CD4-positive, alpha-beta T cell treated with Interleukin-6 for 4 hours (primary cell): ENCODE measurements at regions not wholly inside any gene's neighbourhood (a gene's known extent, or its start where the extent isn't known, plus 50 kb on each side); places are given as distances from the start of the nearest gene placed in this dataset.
"Not testable (repeated sequence)": the region's sequence is repeated elsewhere in the genome, so short reads cannot be mapped to it uniquely, and the experiment has no call there.

Experiments
- DNase-seq: peaks from one replicate; pipeline ENCODE4 v3.0.0-alpha.2; 2020; ENCODE audit warnings: mixed read lengths

DNA sequence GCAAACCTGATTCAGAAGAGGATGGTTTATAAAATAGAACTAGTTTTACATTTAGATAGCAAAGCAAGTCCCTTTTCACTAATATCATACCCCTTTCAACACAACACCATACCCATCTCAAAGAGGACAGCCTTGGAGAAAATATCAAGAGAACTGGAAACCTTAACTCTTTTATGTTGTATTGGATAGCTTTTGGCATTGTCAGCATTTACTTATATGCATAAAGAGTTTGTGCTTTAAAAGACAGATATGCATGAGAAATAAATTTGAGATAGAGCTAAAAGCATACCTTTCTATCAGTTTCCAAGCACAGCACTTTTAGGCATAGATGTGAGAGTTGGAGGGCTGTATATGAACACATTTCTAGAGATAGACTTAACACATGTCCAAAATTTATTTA lies 799.3 kb upstream of the ACO1 start:
- DNase-seq, result no peak

DNA sequence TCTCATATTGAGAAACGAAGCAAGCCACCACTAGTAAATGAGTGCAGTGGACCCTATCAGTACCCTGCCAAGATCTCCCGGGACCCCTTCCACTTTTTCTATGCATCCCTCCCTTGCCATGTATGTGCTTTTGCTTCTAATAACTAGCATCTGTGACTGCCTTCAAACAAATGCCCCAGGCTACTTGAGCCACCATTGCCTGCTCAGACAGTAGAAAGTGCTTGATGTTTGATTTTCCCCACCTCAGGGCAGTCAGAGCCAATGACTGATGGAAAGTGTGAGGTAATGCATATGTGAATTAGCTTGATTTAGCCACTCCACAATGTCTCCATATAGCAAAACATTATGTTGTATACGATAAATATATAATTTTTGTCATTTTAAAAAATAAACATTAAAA lies 797.3 kb upstream of the ACO1 start:
- DNase-seq, result no peak

DNA sequence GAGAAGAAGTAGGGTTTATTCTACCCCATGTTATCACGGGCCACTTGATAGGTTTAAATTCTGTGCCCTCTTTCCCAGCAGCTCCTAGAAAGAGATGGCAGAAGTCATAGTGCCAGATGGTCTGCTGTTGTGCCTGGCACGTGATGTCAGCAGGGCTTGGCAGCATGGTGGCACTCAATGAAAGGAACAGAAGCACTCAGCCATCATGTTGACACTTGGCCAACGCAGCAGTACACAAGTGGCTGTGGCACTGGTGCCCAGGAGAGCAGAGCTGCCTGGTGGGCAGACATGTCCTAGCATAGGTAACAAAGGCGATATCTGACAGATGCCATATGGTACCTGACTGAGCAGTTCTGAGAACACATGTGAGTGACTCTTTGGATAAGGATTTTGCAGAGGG lies 796.4 kb upstream of the ACO1 start:
- no peak for DNase-seq

DNA sequence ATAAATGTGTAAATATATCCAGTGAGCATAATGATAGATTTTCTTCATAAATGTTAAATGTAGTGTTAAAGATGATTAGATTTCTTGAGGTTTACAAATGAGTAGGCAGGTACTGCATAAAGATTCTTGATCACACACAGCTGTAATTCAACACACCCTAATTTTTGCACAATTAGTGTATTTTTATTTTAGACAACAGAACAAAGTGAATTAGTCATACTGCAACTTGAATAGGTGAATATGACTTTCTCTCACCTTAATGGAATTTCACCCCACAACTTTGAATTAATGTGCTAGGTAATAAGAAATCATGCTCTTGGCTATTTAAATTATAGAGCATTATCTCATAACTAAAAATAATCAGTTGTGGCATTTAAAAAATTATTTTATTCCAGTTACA lies 795.7 kb upstream of the ACO1 start:
- no peak for DNase-seq

DNA sequence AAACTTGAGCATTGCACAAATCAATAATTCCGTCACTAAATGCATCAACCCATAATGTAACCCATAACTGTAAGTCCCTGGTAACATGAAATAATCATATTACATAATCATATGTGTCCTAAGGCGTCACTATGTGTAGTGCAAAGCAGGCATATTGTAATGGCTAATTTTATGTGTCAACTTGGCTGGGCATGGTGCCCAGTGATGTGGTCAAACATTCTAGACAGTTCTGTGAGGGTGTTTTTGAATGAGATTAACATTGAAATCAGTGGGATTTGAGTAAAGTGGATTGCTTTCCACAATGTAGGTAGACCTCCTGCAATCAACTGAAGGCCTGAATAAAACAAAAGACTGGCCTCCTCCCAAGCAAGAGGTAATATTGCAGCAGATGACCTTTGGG lies 794.4 kb upstream of the ACO1 start:
- no peak for DNase-seq

DNA sequence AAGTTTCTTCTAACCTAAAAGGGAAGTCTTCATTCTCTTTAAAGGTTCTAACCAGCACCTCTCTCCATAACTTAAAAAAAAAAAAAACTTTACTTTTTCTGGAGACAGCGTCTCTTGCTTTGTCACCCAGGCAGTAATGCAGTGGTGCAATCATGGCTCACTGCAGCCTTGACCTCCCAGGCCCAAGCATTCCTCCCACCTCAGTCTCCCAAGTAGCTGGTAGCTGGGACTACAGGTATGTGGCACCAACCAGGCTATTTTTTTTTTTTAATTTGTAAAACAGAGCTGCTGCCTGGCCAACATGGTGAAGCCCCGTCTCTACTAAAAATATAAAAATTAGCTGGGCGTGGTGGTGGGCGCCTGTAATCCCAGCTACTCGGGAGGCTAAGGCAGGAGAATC lies 787.4 kb upstream of the ACO1 start:
- not testable (repeated sequence) for DNase-seq

DNA sequence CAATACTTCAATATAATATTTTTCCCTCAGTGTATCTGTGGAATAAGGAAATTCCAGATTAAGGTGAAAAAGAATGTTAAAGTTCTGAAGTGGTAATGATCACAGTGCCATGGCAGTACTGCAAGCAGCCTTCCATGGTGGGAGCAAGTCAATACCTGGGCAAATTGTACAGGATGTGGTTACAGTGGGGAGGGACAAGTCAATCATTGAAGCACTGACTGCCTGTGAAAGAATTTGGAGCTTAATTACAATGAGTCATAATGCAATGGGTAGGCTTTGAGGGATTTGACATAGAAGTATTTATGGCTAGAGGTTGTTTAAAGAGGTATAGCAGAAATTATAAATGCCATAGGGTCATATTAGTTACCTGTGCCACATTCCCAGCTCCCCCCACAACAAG lies 786.5 kb upstream of the ACO1 start:
- no peak for DNase-seq

DNA sequence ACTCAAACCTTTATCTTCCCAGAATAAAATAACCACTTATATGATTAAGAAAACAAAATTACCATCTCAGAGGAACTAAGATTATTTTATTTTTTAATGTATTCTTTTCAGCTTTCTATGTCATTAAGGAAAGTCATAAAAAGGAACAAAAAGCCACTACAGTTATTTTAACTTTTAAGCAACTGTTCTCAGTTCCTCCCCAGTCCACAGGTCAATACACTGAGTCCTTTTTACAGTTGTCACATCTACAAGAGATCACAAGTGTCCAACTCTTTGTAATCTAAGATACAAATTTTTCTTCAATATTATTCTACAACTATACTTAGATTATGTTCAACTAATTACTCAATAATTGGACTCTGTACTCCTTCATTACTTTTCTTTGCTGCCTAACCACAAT lies 782.8 kb upstream of the ACO1 start:
- DNase-seq, result no peak

DNA sequence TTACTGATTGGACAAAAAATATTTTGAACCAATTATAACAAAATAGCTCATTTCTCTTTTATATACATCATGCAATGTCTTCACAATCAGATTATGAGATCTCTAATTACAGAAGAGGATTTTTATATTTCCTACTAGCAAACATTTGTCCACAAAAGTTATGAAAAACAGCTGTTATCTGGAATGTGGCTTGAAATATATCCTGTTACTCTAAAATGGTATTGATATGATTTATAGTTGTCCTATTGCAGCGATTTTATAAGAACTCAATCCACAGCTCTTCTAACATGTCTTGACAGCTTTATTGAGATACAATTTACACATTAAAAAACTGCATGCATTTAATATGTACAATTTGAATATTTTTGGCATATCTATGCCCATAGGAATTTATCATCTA lies 779.9 kb upstream of the ACO1 start:
- no peak for DNase-seq

DNA sequence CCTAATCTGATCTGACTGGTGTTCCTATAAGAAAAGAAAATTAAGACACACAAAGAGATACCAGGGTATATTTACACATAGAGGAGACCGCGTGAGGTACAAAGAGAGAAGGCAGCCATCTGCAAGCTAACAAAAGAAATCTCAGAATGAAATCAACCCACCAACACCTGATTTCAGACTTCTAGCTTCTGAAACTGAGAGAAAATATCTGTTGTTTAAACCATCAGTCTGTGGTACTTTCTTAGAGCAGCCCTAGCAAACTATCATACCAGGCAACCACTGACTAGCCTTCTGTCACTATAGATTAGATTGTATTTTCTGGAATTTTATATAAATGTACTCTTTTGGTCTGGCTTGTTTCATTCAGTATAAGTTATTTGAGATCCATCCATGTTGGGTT lies 779.3 kb upstream of the ACO1 start:
- no peak for DNase-seq

DNA sequence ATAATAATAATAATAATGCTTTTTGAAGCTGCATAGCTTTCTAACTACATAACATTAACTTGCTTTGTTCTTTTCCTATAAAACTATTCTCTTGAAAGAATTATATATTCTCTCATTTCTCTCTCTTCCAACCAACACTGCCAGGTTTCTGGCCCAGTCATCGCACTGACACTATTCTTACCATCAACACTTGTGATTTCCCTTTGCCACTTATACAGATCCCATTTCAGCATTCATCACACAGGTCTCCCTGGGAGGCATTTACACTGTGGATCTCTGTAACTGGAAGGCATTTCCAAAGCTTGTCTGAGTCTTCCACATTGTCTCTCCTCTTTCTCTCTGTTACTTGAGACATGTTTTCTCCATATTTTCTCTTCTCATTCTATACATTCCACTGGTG lies 777.8 kb upstream of the ACO1 start:
- no peak for DNase-seq

DNA sequence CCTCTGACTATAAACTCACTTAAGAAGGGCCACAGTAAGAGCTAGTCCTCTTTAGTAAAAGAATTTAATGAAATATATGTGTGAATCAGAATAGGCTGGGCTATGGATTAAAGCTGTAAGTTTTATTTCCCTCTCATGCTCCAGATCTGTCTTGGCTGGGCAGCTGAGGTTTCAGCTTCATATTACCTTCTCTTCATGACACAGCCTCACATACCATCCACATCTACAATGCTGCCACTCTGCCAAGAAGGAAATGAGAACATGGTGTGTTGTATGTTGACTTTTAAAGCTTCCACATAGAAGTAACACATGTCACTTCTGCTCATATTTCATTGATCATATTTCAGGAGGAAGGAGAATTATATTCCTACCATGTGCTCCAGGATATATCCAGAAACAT lies 776.0 kb upstream of the ACO1 start:
- DNase-seq, result no peak

DNA sequence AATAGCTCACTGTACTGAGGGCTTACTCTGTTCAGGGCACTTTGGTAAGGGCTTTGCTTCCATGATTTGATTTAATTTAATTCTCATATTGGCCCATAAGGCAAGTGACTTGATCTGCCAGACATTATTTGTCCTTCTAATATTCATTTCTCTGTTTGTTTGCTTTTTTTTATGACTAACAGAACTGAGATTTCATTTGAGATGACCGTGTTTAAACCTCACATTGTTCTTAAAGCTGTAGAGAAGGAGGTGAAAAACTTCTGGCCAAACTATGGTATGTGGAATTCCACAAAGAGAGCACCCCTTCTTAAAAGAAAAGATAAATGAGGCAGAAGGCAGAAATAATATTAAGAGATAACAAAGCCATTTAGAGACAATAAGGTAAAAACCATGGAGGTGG lies 775.6 kb upstream of the ACO1 start:
- DNase-seq, result no peak

DNA sequence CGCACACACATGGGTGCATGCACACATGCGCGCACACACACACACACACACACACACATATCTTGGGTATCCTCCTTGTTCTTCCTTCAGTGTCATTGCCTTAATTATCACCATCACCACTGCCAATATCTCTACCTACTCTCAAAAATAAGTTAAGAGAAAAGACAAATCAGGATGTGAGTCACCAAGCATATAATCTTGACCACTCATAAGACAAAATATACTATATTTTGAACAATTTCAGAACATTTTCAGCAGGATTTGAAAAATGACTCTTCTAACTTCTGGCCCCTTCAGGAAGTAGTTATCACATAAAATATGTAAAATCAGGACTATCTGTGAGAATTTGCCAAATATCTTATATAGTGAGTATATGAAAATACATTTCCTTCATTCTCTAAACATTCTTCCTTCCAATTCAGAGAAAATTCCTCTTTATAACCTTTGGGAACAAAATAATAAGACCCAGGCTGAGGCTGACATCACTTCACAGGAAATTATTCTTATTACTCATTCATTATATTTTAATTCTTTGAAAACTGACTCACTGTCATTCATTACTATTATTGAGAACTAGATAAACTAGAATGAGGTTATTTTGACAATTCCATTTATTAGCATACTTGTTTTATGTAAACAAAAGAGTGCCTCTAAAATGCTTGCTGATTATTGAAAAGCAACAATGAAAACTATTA lies 772.0 kb upstream of the ACO1 start:
- no peak for DNase-seq

DNA sequence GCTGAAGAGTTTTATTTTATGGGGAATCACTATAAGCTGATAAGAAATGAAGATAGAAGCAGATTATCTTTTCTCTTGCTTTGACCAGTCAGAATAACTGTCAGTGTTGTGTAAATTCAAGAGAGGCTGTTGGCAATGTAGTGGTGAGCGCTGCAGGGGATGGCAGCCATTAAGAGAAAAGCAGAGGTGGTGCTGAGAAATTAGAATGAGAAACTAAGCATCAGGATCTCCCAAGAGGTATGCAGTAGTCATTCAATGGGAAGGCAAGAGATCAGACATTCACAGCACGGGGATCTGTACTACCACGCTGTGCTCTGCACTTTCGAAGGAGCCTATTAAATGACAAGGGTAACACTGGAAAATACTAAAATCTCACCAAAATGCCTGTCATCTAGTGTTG lies 768.5 kb upstream of the ACO1 start:
- DNase-seq, result no peak

DNA sequence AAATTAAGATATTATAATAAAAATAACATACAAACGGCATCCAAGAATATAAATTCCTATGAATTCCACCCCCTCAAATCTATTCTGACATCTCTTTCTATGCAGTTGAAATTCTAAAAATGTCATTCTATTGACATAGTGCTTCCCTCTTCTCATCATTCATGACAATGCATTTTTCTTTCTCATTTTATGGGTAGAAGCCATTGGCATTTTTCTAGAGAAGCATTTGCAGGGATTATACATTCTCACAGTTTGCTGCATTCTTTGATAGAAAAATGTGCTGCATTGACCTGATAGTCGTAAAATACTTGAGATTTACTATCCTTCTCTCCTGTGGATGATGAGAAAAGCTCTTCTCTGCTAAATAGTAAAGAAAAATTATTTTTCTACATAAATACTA lies 760.9 kb upstream of the ACO1 start:
- DNase-seq, result no peak

DNA sequence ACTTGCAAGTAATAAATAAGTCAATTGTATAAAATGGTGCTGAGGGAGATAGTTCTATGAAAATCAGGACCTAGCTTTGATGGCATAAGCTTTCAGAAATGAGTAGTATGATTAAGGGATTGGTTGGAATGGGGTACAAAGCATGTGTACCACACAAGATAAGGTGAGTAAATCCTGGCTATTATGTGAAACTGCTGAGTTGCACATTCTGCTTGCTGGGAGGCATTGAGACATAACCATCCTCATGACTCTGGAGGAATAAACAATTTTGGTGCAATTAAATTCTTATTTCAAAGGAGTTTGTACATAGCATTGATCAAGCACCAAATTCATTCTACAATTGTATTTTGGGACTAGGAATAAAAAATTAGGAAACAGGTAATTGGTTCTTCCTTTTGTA lies 755.2 kb upstream of the ACO1 start:
- no peak for DNase-seq

DNA sequence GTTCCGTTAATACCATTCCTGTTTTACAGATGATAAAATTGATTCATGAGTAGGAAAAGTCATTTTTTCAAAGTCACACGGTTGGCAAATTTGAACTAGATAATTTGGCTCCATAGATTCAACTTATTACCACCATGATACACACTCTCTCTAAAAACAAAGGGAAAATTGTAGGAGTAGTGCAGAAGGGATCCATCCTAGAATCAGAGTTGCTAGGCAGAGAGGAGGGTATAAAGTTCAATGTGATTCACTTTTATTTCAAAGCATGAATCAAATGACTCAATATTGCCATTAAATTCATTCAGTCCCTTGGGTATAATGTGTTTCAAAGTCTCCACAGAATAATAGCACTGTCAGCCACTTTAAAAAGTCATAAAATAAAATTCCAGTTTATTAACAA lies 747.2 kb upstream of the ACO1 start:
- no peak for DNase-seq

DNA sequence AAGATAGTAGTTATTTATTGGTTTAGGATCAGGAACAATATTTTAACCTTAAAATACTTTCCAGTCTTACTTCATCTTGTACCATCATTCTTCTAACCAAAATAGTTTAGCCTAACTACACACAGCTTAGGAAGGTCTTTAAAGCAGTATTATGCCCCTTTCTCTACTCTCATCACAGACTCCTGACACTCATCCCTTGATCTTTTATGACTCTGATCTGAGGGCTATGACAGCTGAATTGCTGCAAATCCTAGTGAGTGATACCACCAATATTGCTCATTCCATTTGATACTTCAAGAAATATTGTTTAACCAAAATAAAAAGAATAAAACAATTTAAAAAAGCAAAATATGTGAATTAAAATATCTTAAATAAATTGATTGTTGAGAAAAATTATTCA lies 746.6 kb upstream of the ACO1 start:
- no peak for DNase-seq

DNA sequence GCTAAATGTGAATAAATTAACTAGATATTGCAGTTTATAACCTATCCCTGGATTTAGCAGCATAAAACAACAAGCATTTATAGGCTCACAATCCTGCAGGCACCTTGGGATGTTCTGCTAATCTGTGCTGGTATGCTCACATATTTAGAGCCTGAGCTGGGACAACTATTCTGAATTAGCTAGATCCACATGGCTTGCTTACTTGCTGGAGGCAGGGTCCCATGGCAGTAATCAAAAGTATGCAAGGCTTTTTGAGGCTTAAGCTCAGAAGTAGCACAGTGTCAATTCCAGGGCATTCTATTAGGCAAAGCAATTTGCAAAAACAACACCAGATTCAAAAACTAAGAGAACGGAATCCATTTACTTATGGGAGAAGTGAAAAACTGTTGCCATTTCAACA lies 745.0 kb upstream of the ACO1 start:
- no peak for DNase-seq

DNA sequence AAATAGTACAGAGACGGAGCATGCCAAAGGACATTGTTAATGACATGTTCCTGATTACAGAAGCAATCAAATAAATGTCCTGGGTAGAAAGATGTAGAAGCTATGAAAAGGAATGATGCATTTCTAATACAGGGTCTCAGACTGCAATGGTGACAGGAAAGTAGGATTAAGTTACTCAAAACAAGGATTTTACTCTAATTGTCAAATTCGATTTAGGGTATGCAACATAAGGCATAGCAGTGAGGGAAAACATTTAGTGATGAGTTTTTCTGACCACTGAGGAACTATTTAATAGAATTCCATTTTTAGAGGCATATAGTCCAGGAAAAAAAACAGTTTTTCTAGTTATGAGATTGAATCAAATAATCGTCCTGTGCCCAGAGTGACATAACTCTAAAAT lies 715.1 kb upstream of the ACO1 start:
- DNase-seq, result no peak

DNA sequence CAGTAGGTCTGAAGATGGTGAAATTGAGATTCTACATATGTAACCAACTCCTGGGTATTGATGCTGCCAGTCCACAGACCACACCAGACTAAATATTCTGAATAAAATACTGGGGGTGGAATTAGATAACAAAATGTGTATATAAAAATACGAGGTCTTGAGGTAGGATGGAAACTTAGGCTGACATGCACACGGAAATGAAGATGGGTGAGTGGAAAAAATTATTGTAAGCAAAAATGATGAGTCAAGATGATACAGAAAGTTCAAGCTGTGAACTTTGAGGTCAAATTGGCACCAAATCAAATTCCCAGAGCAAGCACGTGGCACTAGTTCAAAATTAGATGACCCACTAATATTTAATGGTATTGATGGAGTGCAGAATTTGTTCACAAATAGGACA lies 713.4 kb upstream of the ACO1 start:
- no peak for DNase-seq

DNA sequence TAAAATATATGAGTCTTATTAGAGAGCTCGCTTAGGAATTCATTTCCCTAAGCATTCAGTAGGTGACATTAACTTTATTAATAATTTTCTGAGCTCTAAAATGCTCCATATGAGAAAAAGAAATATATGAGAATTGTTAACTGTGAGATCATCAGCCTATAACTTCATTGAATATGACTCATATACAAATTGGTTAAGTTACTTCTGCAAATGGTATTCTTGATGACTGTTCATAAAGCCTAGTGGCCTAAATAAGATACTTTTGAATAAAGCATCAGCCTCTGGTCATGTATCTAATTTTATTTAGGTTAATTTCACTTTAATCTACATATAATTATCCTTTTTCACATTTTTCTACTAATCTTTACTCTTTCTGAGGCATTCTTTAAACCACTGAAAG lies 710.2 kb upstream of the ACO1 start:
- no peak for DNase-seq

DNA sequence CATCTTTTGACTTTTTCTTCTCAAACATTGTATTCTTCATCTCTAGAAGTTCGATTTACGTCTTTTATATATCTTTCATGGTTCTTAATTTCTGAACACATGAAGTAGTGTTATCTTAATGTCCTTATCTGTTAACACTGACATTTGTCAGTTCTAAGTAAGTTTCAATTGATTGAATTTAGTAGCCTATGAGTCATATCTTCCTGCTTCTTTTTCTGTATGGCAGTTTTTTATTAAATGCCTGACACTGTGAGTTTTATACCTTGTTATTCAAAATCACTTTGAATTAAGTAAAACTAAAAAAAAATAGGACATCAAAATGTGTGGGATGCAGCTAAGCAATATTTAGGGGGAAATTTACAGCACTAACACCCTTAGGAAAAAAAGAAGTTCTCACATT lies 707.0 kb upstream of the ACO1 start:
- DNase-seq, result no peak

DNA sequence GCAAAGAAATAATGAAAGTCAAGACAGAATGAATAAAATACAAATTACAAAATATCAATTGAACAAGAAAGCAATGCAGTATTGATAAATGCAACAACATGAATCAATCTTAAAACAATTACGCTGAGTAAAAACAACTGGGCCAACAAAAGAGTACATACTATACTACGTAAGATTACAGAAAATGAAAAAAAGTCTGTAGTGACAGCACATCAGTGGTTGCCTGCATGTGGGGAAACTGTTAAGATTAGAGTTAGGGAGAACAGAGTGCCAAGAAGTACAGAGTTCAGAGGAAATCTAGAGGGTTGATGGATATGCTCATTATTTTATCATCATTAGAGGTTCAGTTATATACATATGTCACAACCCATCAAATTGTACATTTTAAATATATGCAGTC lies 706.6 kb upstream of the ACO1 start:
- no peak for DNase-seq

DNA sequence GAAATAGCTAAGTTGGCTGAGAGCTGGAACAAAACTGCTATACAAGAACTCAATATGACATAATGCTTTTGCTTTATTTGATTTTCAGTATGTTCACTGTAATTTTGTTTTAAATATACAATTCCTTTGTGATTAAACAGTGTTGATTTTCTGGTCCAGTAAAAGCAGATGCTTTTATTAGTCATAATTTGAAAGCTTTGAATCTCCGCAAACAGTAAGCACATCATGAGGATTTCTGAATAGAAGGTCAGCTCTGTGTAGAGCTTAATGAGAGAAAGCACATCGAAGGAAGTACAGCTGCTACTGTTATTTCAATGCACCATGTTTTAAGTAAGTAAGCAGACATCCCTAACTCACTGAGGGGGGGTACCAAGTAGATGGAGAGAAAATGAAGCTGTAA lies 701.3 kb upstream of the ACO1 start:
- no peak for DNase-seq
